HG03159 (cell line): ENCODE measurements at regions not wholly inside any gene's neighbourhood (a gene's known extent, or its start where the extent isn't known, plus 50 kb on each side); places are given as distances from the start of the nearest gene placed in this dataset.

Experiments used
- ATAC-seq: cut with Tn5 transposase; IDR thresholded peaks from one replicate; pipeline ENCODE4 v1.9.1; 2021; ENCODE audit warnings: mild to moderate bottlenecking, moderate library complexity; ENCODE audit not compliant: unreplicated experiment

DNA sequence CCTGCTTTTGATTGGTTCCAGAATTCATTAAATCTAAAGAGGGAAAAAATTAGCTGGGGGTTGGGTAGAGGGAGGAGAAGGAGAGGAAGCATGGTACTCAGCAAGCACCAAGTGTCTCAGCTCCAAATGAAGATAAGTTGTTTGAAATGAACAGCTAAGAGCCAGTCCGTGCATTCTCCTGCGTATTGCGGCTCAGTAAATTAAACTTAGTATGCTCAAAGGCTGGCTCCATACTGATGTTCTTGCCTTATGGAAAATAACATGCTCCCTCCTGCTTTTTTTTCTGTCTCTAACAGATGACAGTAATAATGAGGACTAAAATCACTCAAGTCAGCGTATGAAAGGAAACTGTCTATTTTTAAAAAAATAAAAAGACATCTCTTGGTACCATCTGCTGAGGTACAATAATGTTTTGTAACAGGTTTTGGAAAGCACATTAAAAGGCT is 161.0 kb downstream of the SPATA31D1 start:
- no peak for ATAC-seq

DNA sequence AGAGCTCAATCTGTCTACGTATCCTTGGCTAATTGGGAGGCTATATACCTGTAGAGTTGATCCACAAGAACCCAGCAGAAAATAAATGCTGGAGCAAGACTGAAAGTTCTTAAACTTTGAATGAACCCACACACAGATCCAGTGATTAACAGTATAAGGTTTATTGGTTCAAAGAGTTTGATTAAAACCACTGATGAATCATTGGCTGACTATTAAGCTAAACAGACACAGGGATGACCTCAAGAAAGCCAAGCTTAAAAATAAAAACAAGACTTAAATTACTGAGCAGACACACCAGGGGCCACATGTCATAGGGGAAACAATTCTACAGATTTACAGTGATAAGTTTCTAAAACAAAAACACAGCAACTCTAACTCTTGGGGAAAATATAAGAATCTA is 163.6 kb downstream of the SPATA31D1 start:
- no peak for ATAC-seq

DNA sequence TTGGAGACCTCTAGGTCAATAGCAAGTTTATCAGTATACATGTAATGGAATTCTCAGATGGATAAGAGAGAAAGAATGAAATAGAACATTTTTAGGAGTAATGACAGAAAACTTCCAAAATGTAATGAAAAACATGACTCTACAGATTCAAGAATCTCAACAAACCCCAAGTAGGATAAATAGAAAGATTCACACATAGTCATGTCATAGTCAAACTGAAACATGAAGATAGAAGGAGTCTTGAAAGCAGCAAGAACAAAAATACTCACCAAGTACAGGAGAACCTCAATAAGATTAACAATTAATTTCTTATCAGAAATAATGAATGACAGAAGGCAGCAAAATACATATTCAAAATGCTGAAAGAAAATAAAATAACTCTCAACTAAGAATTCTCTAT is 164.5 kb downstream of the SPATA31D1 start:
- ATAC-seq, result peak; percentile 54

DNA sequence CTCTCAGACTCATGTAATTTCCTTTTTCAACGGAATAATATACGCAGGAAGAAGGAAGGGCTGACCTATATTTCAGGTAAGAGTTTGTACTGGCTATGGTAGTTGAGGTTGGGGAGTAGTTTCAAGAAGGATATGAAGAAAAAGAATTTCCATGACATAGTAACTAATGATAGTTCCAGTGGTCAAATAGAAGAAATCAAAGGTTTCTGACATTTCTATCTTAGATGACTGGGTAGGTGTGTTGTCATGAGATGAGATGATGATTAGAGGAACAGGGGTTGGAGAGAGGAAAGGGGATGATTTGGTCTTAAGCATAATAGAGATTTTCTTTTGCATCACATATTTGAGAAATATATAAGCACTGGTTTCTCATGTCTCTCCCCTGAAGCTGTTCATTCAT is 166.0 kb downstream of the SPATA31D1 start:
- no peak for ATAC-seq

GRCh38 chr9:82161876-82162275 is 173.3 kb downstream of the SPATA31D1 start:
- no peak for ATAC-seq

GRCh38 chr9:82164159-82164558 is 175.6 kb downstream of the SPATA31D1 start:
- ATAC-seq, result no peak

DNA sequence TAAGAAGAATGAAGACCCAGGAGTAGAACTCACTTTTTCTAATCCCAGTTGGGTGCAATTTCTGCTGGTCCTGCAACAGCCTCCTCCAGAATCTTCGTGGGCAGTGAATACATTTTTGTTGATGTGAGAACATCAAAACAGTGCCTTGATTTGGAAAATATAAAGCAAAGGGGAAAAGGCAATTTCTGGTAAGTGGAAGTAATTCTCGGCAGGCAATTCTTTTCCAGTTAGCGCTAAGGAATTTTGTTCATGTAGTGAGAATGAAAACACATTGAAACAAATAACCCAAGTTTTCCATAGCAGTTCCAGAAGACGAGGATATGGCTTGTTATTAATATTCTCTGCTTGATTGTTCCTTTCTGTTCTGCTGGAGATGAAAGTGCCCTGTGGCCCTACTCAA is 178.7 kb downstream of the SPATA31D1 start:
- no peak for ATAC-seq

DNA sequence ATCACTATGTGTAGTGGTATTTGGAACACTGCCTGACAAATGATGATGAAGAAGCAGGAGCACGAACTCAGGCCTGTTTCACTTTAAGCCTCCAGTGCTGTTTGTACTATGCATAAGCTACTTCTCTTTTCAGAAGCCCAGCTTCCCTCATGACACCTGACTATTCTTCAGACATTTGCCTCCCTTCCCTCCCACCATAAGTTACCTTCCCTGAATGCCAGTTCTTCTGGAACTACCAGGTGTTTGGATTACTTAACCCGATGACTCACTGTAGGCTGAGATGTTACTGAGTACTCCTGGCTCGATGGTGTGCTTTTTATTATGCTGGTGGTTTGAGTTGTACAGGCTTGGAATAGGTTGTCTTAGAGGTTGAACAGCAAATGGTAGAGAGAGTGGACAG is 180.0 kb downstream of the SPATA31D1 start:
- ATAC-seq, result no peak

- ATAC-seq, result no peak
Measured at GRCh38 chr9:82170866-82171265, 182.3 kb downstream of the SPATA31D1 start.

DNA sequence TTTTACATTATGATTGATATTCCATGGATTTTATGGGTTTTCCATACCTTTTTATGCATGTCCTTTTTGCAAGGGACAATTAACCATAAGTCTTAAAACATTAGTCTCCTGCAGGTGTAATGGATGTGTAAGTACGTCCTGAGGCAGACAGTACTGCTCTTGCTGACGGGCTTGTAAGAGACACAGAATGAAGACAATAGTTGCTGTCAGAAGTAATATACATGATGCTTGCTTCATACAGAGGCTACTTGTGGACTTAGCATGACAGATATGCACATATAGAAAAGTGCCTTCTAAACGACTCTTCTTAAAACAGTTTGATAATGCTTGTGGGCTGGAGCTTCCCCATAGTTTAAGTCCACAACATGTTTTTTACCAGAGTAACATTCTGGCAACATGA is 182.7 kb downstream of the SPATA31D1 start:
- no peak for ATAC-seq

GRCh38 chr9:82180711-82181110 is 192.1 kb downstream of the SPATA31D1 start:
- no peak for ATAC-seq

DNA sequence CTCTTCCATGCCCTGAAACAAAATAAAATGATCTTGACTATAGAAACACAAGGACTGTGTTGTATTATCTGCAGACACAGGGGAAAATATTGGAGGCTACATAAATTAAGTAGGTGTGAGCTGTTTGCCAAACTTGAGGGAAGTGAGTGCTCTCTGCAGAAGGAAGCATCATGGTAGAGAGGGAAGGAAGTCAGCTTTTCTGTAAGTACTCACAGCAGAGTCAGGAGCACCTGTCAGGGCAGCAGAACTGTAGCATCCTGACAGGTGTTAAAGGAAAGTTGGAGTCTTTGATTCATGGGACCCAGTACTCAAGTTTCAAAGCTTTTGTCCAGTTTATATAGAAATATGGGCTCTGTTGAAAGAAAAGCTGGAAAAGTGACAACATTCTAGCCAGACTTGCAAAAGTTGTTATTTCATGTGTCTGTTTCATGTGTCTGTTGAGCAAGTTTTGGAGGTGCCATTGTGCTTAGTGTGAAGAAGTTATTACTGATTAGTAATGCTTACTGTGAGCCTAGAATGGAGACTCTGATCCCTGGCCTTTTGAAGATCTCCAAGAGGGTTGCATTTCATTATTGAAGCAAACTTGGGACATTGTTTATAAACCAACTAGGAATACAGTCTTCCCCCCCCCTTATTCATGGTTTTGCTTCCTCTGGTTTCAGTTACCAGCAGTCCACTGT is 194.7 kb downstream of the SPATA31D1 start:
- ATAC-seq, result no peak

GRCh38 chr9:82184524-82184923 is 196.0 kb downstream of the SPATA31D1 start:
- ATAC-seq, result peak; percentile 81

GRCh38 chr9:82188817-82189216 is 200.2 kb downstream of the SPATA31D1 start:
- no peak for ATAC-seq

DNA sequence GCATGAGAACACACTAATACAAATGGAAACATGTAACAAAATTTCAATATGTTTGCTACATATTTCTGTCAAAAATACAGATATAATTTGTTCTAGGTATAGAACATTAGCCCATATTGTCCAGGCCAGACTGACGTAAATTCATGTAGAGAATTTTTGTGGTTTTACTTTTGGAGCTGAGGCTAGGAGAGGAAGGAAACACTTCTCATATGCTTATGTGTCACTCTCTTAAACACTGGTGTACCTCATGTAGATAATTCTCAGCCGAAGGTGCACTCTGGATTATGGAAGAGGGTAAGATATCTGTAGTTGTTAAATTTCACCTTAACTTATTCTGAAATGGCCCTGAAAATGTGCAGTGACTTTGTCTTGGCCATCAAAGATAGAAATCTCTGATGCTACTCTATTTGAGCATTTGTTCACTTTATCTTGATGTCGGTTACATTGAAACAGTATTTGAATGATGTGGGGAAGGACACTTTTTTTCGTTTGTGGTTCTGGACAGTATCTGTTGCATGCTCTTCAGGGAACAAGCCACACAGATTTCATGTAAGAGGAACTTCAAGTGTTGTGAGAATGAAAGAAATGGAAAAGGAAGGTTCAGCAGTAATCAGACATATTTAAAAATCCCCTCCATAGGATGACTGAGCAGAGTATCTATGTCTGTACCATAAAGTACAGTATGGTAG is 202.7 kb downstream of the SPATA31D1 start:
- ATAC-seq, result no peak

DNA sequence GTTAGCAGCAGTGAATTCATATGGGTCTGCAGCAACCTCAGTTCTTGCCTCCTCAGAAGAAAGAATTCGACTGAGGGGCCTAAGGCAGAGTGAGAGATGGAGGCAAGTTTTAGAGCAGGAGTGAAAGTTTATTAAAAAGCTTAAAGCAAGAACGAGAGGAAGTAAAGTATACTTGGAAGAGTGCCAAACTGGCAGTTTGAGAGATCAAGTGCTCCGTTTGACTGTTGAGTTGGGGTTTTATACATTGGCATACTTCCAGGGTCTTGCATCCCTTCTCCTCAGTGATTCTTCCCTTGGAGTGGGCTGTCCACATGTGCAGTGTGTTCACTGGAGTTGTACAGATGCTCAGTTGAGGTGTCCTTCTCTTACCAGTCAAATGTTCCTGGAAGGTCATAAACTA is 203.6 kb downstream of the SPATA31D1 start:
- ATAC-seq, result no peak

- ATAC-seq, result no peak
Measured at GRCh38 chr9:82196622-82197441, 208.3 kb downstream of the SPATA31D1 start.

- ATAC-seq, result no peak
Measured at GRCh38 chr9:82201196-82201595, 212.6 kb downstream of the SPATA31D1 start.

GRCh38 chr9:82202808-82203207 is 214.2 kb downstream of the SPATA31D1 start:
- ATAC-seq, result no peak

GRCh38 chr9:82206490-82206889 is 217.9 kb downstream of the SPATA31D1 start:
- ATAC-seq, result no peak

DNA sequence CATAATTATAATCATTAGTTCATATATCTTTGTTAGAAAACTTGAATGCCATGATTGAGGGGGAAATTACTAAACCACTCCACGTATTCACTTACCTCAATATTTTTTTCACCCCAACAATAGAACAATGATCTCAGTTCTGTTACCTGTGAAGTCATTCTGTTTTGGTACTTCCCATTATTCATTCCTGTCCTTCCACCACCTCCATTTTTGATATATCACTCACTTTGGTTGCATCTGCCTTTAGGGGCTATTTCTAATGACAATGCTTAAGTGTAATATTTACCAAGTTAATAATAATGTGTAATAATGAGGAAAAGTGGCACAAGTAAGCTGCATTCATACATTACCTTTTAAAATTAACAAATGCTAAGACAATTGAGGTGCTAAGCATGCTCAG is 218.4 kb downstream of the SPATA31D1 start:
- no peak for ATAC-seq
